OCI-LY3 (cell line): ENCODE measurements at regions not wholly inside any gene's neighbourhood (a gene's known extent, or its start where the extent isn't known, plus 50 kb on each side); places are given as distances from the start of the nearest gene placed in this dataset.

Experiments used
- EZH2phosphoT487 ChIP-seq: fragments of 200-600 bp; shearing (Covaris generic); IDR thresholded peaks from 2 replicates; pipeline ENCODE4 v1.6.1; 2018; ENCODE audit warnings: antibody characterized with exemption, mixed run types, low read depth
- TF ChIP-seq, protein P1 (sequence below): fragments of 200-600, 300-600 bp; sonication (generic); IDR thresholded peaks from 2 replicates; pipeline ENCODE4 v1.5.1; 2014; ENCODE audit warnings: antibody characterized with exemption, low read length, low read depth

DNA sequence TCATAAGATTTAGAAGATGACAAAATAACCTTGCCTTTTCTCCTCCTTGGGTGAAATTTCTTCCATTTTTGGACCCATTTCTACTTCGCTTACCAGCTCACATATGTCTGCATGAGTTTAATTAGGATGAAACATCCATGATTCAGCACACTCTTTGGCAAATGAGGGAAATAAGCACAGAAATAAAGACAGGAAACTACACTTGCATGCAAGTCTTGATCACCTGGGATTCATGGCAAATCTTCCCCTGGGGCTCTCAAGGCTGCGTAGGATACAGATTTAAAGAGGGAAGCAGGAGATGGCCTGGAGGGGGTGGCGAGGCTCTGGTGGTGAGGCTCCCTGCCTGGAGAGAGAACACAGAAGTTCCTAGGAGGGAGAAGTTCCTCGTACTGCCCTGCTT is 147.8 kb downstream of the EDN3 start:
- TF ChIP-seq, protein P1, sequence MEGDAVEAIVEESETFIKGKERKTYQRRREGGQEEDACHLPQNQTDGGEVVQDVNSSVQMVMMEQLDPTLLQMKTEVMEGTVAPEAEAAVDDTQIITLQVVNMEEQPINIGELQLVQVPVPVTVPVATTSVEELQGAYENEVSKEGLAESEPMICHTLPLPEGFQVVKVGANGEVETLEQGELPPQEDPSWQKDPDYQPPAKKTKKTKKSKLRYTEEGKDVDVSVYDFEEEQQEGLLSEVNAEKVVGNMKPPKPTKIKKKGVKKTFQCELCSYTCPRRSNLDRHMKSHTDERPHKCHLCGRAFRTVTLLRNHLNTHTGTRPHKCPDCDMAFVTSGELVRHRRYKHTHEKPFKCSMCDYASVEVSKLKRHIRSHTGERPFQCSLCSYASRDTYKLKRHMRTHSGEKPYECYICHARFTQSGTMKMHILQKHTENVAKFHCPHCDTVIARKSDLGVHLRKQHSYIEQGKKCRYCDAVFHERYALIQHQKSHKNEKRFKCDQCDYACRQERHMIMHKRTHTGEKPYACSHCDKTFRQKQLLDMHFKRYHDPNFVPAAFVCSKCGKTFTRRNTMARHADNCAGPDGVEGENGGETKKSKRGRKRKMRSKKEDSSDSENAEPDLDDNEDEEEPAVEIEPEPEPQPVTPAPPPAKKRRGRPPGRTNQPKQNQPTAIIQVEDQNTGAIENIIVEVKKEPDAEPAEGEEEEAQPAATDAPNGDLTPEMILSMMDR: no peak
- TF ChIP-seq EZH2phosphoT487: no peak
